ENCODE measurements at regions not wholly inside any gene's neighbourhood (a gene's known extent, or its start where the extent isn't known, plus 50 kb on each side); places are given as distances from the start of the nearest gene placed in this dataset.
A peak's percentile ranks its signal among the peaks of the same experiment; 100 is the strongest.
"Not testable (repeated sequence)": the region's sequence is repeated elsewhere in the genome, so short reads cannot be mapped to it uniquely, and the experiment has no call there.

GRCh38 chr6:80789912-80790570 lies 683.6 kb downstream of the BCKDHB start:
- TF ChIP-seq POLR2AphosphoS5 (IDR thresholded peaks at IDR 0.05) (no peak), EP300 (IDR thresholded peaks at IDR 0.05) (no peak), CTCF (IDR thresholded peaks at IDR 0.05) (no peak), POLR2A (IDR thresholded peaks at IDR 0.05) (no peak)
- WGBS, 5 donors = 14 to 34% (median 28%) methylated on average over 1 of the region's 1 CpG
- Histone ChIP-seq H3K27me3 (no peaks in the 10 kb centered on the region), H3K4me3 (no peak overlapping the region), H3K9me3 (no peaks in the 10 kb centered on the region), H3K4me1 (no peaks in the 10 kb centered on the region), H3K36me3 (no peaks in the 10 kb centered on the region), H3K27ac (peak overlapping the region in 1 of 5 donors; percentile 26)
- intact Hi-C loops (cut with DNase I; ENCODE audit: low total_unique reads) = no loop called here
- DNase-seq = peak in 1 of 2 donors; percentile 28

- H3K27me3 ChIP-seq; H3K4me1 ChIP-seq; DNase-seq; H3K27ac ChIP-seq; H3K4me3 ChIP-seq; H3K36me3 ChIP-seq; intact Hi-C loops (cut with DNase I; ENCODE audit: low total_unique reads): not testable (repeated sequence)
- H3K9me3 ChIP-seq = peaks cover 3 to 26% (median 16%) of the 10 kb centered on the region in 4 donors
- WGBS, 5 donors = 84 to 92% (median 90%) methylated on average over 12 of the region's 12 CpGs
Measured at GRCh38 chr6:80783271-80783670, 676.8 kb downstream of the BCKDHB start.

- TF ChIP-seq EP300 (IDR thresholded peaks at IDR 0.05) (no peak), POLR2A (IDR thresholded peaks at IDR 0.05) (no peak)
- no peaks in the 10 kb centered on the region for H3K36me3 ChIP-seq
- H3K27me3 ChIP-seq = no peaks in the 10 kb centered on the region
- no peak overlapping the region for H3K4me3 ChIP-seq
- H3K27ac ChIP-seq = no peak overlapping the region
- peak in 1 of 2 donors; percentile 45 for DNase-seq
- 6 to 26% (median 15%) methylated on average over 2 of the region's 2 CpGs for WGBS, 5 donors
- no peaks in the 10 kb centered on the region for H3K9me3 ChIP-seq
- no peaks in the 10 kb centered on the region for H3K4me1 ChIP-seq
- intact Hi-C loops (cut with DNase I; ENCODE audit: low total_unique reads) = no loop called here
Measured at GRCh38 chr6:80771941-80772340, 665.5 kb downstream of the BCKDHB start.

GRCh38 chr6:80769106-80769505 lies 662.6 kb downstream of the BCKDHB start:
- Histone ChIP-seq H3K4me3 (no peak overlapping the region), H3K27me3 (no peaks in the 10 kb centered on the region), H3K4me1 (no peaks in the 10 kb centered on the region), H3K9me3 (no peaks in the 10 kb centered on the region), H3K36me3 (no peaks in the 10 kb centered on the region), H3K27ac (no peak overlapping the region)
- intact Hi-C loops (cut with DNase I; ENCODE audit: low total_unique reads) = no loop called here
- TF ChIP-seq CTCF (IDR thresholded peaks at IDR 0.05) (no peak), EP300 (IDR thresholded peaks at IDR 0.05) (no peak), POLR2AphosphoS5 (IDR thresholded peaks at IDR 0.05) (no peak), POLR2A (IDR thresholded peaks at IDR 0.05) (no peak)
- 36 to 62% (median 49%) methylated on average over 1 of the region's 1 CpG for WGBS, 5 donors
- DNase-seq = peak in 1 of 2 donors; percentile 20

GRCh38 chr6:80767808-80768207 lies 661.3 kb downstream of the BCKDHB start:
- WGBS, 5 donors = 47 to 72% (median 65%) methylated on average over 2 of the region's 2 CpGs
- DNase-seq = peak in 1 of 2 donors; percentile 75
- intact Hi-C loops (cut with DNase I; ENCODE audit: low total_unique reads) = no loop called here
- Histone ChIP-seq H3K9me3 (no peaks in the 10 kb centered on the region), H3K27me3 (no peaks in the 10 kb centered on the region), H3K36me3 (no peaks in the 10 kb centered on the region), H3K4me3 (no peak overlapping the region), H3K27ac (no peak overlapping the region), H3K4me1 (no peaks in the 10 kb centered on the region)
- no peak for TF ChIP-seq POLR2A (IDR thresholded peaks at IDR 0.05)
- no peak for TF ChIP-seq POLR2AphosphoS5 (IDR thresholded peaks at IDR 0.05)
- no peak for TF ChIP-seq CTCF (IDR thresholded peaks at IDR 0.05)
- no peak for TF ChIP-seq EP300 (IDR thresholded peaks at IDR 0.05)

Measured in stomach (tissue), 8 donors.